Stimulated activated CD8-positive, alpha-beta memory T cell treated with anti-CD3 and anti-CD28 coated beads, Interleukin-4, amount 100 ng/mL, for 1 hour (primary cell): ENCODE measurements at regions not wholly inside any gene's neighbourhood (a gene's known extent, or its start where the extent isn't known, plus 50 kb on each side); places are given as distances from the start of the nearest gene placed in this dataset.
"Not testable (repeated sequence)": the region's sequence is repeated elsewhere in the genome, so short reads cannot be mapped to it uniquely, and the experiment has no call there.

ENCODE experiments used
- DNase-seq, 2 donors: peaks; one replicate each; pipeline ENCODE4 v3.0.0-alpha.2; 2020; ENCODE audit warnings: low read depth in 2 of 2, low spot score in 1 of 2

DNA sequence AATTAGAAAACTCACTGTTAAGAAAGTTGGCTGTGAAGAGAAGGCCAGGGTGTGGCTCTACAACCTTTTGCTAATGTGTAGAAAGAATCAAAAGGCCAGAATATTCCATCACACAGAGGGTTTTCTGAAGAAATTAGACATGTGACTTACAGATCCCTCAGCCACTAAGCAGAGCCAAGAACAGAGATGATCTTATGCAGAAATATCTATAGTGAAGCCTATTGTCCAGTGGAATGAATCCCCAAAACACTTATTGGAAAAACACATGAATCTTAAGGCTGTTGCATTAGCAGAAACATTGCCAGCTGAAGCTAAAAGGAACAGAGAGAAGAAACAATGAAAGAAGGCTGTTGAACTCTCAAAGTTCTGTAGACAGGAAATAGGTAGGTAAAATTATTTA, 979.2 kb downstream of the MRPL39 start:
- no peak for DNase-seq

DNA sequence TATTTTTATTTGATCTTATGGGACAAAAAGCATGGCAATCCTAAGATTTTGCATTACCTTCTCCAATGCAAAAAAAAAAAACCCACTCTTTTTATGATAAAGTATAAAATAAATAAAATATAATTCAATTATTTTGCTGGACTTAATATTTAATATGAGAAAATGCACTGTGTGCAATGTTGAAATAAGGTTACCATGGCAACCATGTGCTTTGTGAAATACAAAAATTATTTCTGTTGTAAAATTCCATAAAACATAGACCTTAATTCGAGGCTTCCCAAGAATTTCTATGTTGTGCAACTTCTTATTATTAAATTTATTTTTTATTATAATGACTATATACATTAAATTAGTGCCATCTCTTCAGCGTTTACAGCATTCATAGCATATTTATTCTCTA, 989.5 kb downstream of the MRPL39 start:
- no peak for DNase-seq

DNA sequence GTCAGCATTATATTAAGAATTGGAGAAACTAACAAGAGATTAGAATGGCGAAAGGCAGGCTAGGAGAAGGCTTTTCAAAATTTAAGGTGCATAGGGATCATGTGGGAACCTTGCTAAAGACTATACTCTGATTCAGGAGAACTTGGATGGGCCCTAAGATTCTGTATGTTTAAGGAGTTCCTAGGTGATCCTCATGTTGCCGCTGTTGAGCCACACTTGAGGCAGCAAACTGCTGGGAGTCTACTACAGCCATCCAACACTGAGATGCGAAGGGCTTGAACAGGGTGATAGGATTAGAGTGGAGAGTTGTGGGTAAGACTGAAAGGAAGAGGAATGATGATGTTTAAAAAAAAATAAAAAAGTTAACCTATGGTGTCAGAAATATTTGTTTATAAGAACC, 1013.2 kb downstream of the MRPL39 start:
- DNase-seq, result no peak

DNA sequence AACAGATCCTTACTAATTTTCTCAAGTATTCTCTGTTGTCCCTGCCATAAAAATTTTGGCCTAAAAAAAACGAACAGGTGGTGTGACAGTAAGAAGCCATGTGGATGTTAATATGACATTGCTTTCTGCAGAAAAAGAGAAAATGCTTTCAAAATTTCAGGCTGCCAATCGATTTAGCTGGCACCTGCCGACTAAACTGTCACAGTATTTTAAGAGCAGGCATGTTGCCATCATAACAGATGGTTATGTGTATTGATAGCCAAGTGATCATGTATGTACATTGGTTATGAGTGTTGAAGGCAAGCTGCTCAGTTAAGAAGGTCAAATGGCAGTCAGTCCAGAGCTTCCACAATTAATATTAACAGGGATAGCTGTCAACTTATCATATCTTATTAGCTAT, 1017.0 kb downstream of the MRPL39 start:
- DNase-seq, result no peak

DNA sequence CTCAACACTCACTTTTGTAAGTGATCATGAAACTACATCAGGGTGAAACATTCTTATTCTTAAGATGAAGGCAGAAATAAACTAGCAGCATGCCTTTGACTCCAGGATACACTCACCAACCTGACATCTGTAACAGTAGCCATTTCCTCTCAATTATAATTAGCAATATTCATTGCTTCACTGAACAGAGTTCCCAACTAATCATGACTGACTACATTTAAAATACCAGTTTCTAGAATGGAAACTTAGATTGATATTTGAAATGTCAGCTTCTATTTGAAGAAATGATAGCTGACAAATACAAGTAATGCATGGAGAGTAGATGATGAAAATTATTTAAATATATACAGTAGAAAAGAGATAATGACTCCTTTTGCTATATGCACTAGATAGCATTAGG, 1023.8 kb downstream of the MRPL39 start:
- DNase-seq, result no peak

DNA sequence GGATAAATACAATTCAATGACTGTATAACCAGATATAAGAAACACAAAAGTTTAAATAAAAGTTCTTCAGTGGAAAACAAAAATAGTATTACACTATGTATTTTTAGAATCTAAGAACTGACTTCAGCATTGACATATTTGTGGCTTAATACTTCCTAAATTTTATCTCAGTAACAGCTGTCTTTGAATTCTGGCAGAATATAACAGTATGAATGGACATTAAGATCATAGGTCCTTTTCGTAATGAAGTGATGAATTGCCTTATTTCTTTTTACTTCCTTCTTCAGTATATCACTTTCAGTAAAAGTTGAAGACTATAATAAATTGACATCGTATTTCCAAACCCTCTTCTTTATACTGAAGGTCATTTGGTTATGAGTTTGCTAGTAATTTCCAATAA, 1030.0 kb downstream of the MRPL39 start:
- no peak for DNase-seq

DNA sequence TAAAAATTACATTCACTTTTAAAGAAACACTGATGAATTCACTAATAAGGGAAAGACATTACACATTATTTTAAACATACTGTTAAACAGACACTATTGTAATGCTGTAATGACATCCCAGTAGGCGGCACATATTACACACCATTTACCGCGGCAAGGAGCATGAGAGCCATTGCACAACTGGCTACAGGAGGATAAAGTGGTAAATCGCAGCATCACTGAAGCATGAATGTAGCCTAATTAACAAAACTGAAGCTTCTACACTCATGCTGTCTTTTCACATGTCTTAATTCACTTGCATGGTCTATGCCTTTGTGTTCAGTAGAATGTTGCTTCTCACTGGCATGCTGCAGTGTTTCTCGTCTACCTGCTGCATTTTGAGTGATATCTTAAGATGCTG, 1046.0 kb downstream of the MRPL39 start:
- no peak for DNase-seq

DNA sequence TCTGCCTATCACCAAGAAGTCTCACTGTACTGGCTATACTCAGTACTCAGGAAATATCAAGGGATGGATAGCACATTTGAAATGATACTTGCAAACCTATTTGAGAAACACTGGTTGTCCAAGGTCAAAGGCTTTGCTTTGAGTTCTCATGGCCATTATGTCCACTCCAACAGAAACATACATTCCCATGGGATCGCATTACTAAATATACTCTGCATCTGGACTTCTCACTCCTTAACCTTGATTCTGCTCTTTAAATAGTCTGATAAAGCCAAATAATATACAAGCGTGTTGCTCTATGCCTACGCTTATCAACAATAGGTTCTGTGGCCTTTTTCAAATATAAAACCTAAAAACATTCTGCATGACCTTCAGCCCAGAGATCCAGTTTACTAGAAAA, 1054.8 kb downstream of the MRPL39 start:
- DNase-seq, result no peak

DNA sequence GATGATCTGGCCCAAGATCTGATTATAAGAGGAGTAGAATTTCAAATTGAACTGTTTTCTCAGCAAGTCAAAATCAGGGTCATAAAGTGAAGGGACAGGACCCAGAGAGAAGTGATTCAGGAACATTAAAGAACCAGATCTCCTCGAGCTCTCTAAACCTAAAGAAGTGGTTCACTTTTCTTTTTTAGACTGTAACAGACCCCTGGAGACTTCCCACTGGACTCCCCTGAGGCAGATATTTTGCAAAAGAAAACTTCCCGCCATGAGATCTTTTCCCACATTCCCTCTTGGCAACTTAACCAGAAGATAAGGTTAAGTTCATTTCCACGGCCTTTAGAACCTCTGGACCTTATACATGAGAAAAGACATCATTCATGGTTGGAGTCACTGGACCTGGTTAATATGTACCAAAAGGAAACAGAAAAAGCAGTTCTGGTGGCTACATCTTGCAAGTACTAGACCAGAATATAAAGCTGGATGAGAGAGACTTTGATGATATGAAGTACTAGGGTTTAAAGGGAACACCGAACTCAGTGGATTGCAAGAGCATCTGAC, 1061.4 kb downstream of the MRPL39 start:
- DNase-seq, result no peak

DNA sequence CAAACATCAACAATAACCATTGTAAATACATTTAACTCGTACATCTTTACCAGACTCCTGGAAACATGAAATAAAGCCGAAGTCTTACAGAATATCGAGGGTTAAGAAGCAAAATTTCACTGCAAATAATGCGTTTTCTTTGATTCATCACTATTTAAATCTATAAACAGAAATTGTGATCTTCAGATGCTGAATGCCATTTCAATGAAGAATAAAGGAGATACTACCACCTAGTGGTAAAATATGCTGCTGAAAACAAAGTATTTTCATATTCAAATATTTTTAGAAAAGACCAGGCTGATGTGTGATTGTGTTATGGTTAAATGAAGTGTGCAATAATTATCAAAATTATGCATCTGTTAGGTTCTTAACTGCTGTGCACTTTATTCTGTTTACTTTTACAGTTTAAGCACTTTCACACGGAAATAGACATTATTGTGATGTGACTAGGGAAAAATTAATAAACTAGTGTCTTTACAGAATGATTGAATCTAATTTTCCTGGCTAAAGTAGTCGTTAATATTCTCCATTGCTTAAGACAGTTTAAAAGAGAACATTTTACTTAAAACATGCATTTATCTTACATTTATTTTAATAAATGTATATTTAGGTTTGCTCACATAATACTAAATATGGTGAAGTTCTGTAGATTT, 1093.1 kb downstream of the MRPL39 start:
- DNase-seq, result no peak

DNA sequence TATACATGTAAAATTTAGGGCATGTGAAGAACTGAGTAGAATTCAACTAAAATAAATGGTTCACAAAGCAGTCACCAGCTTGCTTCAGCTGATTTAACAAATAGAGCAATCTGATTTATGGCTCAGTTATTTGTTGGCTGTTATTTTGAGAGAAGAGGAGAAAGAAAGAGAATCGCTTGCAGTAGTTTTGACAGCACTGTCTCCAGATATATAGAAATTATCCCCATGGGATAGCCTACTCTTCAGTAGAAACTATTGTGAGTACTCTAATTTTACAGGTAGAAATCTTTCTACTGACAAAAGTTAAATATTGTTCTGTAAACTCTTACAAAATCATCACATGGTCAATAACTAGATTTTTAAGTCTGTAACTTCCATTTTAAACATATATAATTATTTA, 1098.2 kb downstream of the MRPL39 start:
- DNase-seq, result no peak

DNA sequence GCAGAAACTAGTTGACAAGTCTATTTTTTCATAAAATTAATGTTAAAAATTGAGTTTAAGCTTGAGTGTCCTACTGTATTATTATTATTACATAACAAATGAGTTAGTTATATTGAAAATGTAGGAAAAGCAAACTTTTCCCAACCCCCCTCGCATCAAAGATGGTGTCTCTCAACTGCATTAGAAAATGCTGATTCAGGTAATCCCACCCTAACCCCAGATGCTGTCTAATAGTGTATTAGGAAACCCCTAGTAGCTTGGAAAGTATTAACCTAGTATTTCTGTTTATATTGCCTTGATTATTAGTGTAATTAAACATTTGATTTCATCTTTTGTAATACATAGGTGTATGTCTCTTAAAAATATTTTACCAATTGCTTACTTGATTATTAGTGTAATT, 1120.3 kb downstream of the MRPL39 start:
- DNase-seq, result no peak

DNA sequence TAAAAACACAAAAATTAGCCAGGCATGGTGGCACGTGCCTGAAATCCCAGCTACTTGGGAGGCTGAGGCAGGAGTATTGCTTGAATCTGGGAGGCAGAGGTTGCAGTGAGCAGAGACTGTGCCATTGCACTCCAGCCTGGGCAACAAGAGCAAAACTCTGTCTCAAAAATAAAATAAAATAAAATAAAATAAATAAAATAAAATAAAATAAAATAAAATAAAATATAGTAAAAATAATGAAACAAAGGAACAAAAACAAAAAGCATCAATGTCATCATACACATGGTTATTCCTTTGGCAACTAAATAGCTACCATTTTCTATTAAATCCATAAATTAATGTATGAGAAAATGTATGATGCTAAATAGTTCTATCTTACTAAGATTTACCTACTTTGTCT, 1123.9 kb downstream of the MRPL39 start:
- DNase-seq, result not testable (repeated sequence)

DNA sequence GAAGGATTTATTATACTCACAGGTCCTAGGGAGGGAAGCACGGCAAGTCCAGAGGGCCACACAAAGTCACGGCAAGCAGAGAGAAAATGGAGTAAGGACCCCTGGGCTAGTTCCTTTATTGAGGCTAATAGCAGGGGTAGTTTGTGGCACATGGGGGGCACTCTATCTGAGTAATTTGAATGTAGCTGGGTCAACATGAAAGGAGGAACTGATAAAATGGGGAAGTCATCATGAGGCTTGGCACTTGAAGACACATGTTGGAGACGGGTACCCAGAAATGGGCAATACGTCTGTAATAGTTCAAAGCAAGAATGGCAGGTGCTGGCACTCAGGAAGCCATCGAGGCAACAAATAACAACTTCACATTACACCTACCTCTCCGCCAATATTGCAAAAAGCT, 1136.4 kb downstream of the MRPL39 start:
- no peak for DNase-seq

DNA sequence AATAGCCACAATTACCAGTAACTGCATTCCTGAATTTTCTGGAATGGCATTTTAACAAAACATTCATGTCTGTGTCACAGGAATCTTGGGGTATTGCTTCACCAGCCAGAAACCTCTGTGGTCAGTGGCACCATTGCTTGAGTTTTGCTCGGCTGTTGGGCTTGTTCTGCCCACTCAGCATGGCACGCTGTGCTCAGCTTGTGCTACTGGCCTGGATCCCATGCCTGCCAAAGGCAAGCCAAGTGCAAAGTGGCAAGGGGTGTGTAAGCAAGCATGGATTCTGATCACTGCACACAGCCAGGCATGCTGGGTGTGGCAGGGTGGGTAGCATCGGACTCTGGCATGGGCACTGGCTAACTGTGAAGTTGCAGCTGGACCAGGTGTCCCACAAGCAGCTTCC, 1150.9 kb downstream of the MRPL39 start:
- no peak for DNase-seq

DNA sequence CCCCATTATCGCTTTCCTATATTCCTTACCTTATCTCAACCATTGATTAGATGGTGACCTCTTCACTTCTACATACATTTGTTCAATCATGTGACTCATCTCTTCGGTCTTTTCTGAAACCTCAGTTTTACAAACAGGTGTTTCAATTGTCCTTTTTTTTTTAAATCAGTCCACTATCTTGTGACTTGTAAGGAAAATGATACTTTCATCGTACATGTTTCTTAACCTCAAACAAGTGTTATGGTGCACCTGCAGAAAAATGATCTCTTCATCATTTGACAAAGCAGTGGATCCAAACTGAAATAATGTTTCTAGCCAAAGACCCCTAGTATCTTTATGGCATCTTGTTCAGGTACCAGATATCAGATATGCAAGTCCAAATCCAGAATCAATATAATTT, 1157.2 kb downstream of the MRPL39 start:
- DNase-seq, result no peak

DNA sequence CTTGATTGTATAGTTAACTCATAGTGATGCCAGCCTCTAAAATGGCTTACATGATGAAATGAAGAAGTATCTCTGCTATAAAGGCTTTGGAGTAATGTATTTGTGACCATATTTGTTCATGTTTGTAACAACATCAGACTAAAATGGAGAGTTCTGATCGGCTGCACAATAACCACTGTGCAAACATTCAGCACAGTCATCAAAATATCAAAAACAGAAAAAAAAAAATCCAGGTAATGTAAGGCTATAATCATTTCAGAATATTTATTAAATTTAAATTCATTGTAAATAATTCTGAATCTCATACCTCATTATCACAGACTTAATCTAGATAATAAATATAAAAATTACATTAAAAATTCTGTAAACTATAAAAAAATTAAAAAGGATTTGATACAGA, 1161.8 kb downstream of the MRPL39 start:
- no peak for DNase-seq

DNA sequence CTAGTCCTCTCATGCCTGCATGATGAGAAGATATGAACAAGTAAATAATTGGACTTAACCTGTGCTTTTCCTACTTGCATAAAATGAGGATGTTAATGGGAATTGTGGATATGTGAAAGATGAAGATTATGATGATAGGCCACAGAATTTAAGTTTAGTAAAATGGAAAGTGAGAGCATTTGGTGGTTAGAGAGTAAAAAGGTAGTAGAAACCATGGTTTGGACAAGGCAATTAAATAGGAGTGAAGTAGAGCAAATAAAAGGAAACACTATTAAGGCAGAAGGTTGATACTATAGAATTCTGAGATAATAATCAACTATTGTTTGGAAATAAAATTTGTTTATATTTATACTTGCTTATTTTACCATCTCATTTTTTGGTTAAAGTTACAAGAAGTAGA, 1162.5 kb downstream of the MRPL39 start:
- no peak for DNase-seq

DNA sequence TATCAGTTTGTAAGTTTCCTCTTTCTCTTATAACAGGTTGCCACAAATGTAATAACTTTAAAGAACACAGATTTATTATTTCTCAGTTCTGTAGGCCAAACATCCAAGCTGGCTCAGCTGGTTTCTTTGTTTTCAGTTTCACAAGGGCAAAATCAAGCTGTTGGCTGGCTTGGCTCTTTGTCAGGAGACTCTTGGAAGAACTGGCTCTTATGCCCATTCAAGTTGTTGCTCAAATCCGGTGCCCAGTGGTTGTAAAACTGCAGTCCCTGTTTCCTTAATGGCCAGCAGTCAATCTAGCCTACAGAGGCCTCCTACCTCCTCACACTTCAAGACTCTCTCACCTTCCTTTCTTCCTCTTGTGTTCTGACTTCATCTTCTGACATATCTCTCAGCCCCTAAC, 1171.0 kb downstream of the MRPL39 start:
- no peak for DNase-seq

DNA sequence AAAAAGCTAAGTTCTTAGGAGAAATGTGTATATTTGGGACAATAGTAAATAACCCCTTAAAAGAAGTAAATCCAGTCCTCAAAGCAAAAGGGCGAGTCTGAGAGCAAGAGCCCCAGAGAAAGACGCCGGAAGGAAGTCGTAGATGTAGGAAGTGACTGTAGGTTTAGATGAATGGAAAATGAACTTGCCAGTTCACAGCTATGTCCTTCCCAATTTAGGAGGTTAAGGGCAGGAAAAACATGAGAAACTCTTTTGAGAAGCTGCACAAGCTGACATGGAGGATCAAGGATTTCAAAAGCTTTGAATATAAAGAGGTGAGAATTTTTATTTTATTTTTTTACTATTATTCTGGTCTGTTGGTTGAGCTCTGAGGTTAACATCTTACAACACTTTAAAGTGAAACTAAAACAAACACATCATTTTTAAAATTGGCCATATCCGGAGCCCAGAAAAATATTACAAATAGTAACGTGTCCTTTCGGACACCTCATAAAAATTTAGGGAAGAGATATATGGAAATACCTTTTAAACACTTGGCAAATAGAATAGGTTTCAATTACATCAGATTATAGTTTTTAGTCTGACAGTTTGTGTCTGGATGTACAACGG, 1178.6 kb downstream of the MRPL39 start:
- no peak for DNase-seq

DNA sequence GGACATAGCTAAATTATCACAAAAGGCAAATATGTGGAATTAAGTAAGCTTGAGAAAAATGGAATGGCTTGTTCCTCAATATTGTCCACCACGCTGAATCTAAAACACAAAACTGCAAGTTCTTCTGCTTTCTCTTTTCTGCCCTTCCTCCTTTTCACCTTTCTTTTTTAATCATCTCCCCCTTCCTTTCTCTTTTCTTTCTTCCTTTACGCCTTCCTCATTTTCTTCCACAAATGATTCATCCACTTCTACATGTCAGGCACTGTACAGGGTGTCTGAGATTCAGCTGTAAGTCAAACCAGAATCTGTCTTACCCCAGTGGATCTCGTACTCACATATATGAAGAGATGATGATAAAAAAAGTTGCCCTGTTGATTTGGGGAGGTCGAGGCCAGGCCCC, 1182.5 kb downstream of the MRPL39 start:
- no peak for DNase-seq

DNA sequence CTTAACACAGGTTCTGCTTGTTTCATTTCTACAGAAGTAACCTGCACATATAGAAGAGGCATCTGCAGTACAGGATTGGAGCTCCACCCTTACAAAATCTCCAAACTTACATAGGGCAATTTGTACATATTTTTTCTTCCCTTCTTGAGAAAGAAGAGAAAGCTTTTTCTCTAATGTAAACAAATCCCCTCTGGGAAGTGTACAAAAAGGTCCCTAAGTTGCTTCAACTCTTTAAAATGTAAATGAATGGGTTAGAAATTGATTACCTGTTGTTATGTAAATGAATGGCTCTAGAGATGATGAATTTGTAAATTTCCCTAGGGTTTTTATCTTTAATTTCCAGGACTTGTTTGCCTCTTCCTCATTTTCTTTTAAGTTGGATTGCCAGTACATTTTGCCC, 1183.7 kb downstream of the MRPL39 start:
- no peak for DNase-seq

DNA sequence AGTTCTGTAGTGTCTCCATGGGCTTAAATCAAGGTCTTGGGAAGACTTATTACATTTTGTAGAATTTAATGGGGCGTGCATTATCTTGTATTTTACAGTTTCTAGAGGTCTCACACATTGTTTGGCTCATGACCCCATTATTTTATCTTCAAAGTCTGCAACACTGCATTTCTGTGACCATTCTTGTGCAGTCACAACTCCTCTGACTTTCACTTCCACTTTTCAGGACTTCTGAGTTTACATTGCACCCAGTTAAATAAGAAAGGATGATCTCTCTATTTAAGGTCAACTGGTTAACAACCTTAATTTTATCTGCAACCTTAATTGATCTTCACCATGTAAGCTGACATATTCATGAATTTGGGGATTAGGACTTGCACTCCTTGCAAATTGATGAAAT, 1186.6 kb downstream of the MRPL39 start:
- DNase-seq, result no peak
